HCT116 (cell line): ENCODE measurements at regions not wholly inside any gene's neighbourhood (a gene's known extent, or its start where the extent isn't known, plus 50 kb on each side); places are given as distances from the start of the nearest gene placed in this dataset.

Experiments used
- ATAC-seq: fragments of 200-7000 bp; cut with Tn5 transposase; 2 replicates; pipeline ENCODE4 v1.9.1; 2020; ENCODE audit warnings: mild to moderate bottlenecking, moderate library complexity
- BruUV-seq: library from RNA; stranded (reverse); fragments of 400-500 nt; replicated peaks from 2 replicates; lab custom pipeline; 2021; lab: Mats Ljungman, UMichigan
- CTCF ChIA-PET: fragments of 300-600 bp; sonication (Branson Sonifier 250); formaldehyde crosslinking; loops from one replicate; lab custom pipeline; 2021; ENCODE audit warnings: antibody characterized with exemption; lab: Charles Lee
- POLR2A ChIA-PET: fragments of 300-600, 350-600 bp; sonication (Branson Sonifier 250); formaldehyde crosslinking; loops from one replicate; lab custom pipeline; 2021; ENCODE audit warnings: antibody characterized with exemption; lab: Charles Lee
- RAD21 ChIA-PET, 2 experiments: fragments of 300-600 bp; sonication (Branson Sonifier 250); formaldehyde crosslinking; loops; one replicate each; lab custom pipeline; 2023; ENCODE audit warnings: low total read pairs in 2 of 2; ENCODE audit not compliant: uncharacterized antibody in 2 of 2, unreplicated experiment in 2 of 2, low non-redundant PET in 1 of 2; lab: Charles Lee
- DNase-seq: peaks from one replicate; pipeline ENCODE4 v3.0.0-alpha.2; 2010; ENCODE audit warnings: low read depth, low spot score
- H2AFZ ChIP-seq: fragments of 200-600 bp; shearing (Covaris generic), sonication (generic); 2 replicates; pipeline ENCODE4 v1.6.1; 2017; ENCODE audit warnings: low read depth, mixed run types, mixed read lengths, antibody characterized with exemption, low read length; ENCODE audit not compliant: poor library complexity, severe bottlenecking
- H3K27ac ChIP-seq: 2 replicates; pipeline ENCODE4 v1.5.1; 2012; ENCODE audit warnings: low read depth, low read length
- H3K27me3 ChIP-seq: fragments of 200-600 bp; sonication (generic); 2 replicates; pipeline ENCODE4 v1.6.1; 2016; ENCODE audit warnings: mixed run types, low read length, mixed read lengths; ENCODE audit not compliant: insufficient read depth
- H3K36me3 ChIP-seq, 2 experiments: fragments of 200-500 bp in 1 of 2; fragments of 200-600 bp in 1 of 2; sonication (Bioruptor generic) in 1 of 2; sonication (generic) in 1 of 2; 2 replicates each; pipeline versions ENCODE4 v1.5.1 to v1.6.1; 2014 to 2016; ENCODE audit warnings: low read length in 2 of 2, inconsistent platforms in 1 of 2, mixed read lengths in 1 of 2, mixed run types in 1 of 2; ENCODE audit not compliant: insufficient read depth in 2 of 2, control insufficient read depth in 1 of 2
- H3K4me1 ChIP-seq, 2 experiments: fragments of 200-600 bp in 1 of 2; sonication (generic) in 1 of 2; 2 replicates each; pipeline versions ENCODE4 v1.5.1 to v1.6.1; 2012 to 2017; ENCODE audit warnings: low read length in 2 of 2, inconsistent platforms in 1 of 2, mild to moderate bottlenecking in 1 of 2, mixed read lengths in 1 of 2, mixed run types in 1 of 2, moderate library complexity in 1 of 2; ENCODE audit not compliant: insufficient read depth in 2 of 2, control insufficient read depth in 1 of 2
- H3K4me2 ChIP-seq: fragments of 200-600 bp; sonication (generic); 2 replicates; pipeline ENCODE4 v1.6.1; 2017; ENCODE audit warnings: mixed run types, low read length, mixed read lengths
- H3K4me3 ChIP-seq, 2 experiments: fragments of 200-600 bp in 1 of 2; sonication (generic) in 1 of 2; replicated peaks in 1 of 2; 2 replicates each; pipeline ENCODE4 v1.5.1; 2011 to 2016; ENCODE audit warnings: low read length in 2 of 2, control low read depth in 1 of 2, low read depth in 1 of 2, mild to moderate bottlenecking in 1 of 2, mixed read lengths in 1 of 2, mixed run types in 1 of 2
- H3K79me2 ChIP-seq: fragments of 200-600 bp; sonication (generic); 2 replicates; pipeline ENCODE4 v1.6.1; 2017; ENCODE audit warnings: mild to moderate bottlenecking, mixed run types, low read length, moderate library complexity, mixed read lengths; ENCODE audit not compliant: insufficient read depth
- H3K9ac ChIP-seq: fragments of 200-600 bp; sonication (generic); 2 replicates; pipeline ENCODE4 v1.6.1; 2016; ENCODE audit warnings: low read length, mixed read lengths
- H3K9me2 ChIP-seq: fragments of 200-600 bp; sonication (generic), shearing (Covaris generic); 2 replicates; pipeline ENCODE4 v1.6.1; 2017; ENCODE audit warnings: mixed run types, mild to moderate bottlenecking, moderate library complexity; ENCODE audit not compliant: insufficient read depth
- H3K9me3 ChIP-seq, 2 experiments: fragments of 200-500 bp in 1 of 2; fragments of 200-600 bp in 1 of 2; sonication (Bioruptor generic) in 1 of 2; sonication (generic) in 1 of 2; 2 replicates each; pipeline ENCODE4 v1.6.1; 2014 to 2017; ENCODE audit warnings: low read length in 2 of 2, mixed read lengths in 2 of 2, inconsistent platforms in 1 of 2, low read depth in 1 of 2, mild to moderate bottlenecking in 1 of 2, mixed run types in 1 of 2, moderate library complexity in 1 of 2; ENCODE audit not compliant: control insufficient read depth in 1 of 2, insufficient read depth in 1 of 2
- H4K20me1 ChIP-seq: fragments of 200-600 bp; sonication (generic), shearing (Covaris generic); 2 replicates; pipeline ENCODE4 v1.6.1; 2017; ENCODE audit warnings: mixed run types, mild to moderate bottlenecking, moderate library complexity; ENCODE audit not compliant: insufficient read depth
- CEBPB ChIP-seq: IDR thresholded peaks from 2 replicates; pipeline ENCODE4 v1.6.1; 2012; ENCODE audit warnings: low read depth
- EGR1 ChIP-seq: IDR thresholded peaks from 2 replicates; pipeline ENCODE4 v1.6.1; 2012; ENCODE audit warnings: low read depth
- ELF1 ChIP-seq: IDR thresholded peaks from 2 replicates; pipeline ENCODE4 v1.6.1; 2012; ENCODE audit warnings: low read depth, borderline replicate concordance
- EZH2 ChIP-seq: fragments of 200-600 bp; sonication (generic); IDR thresholded peaks from 2 replicates; pipeline ENCODE4 v1.6.1; 2017; ENCODE audit warnings: antibody characterized with exemption, mixed run types
- EZH2phosphoT487 ChIP-seq: fragments of 200-600 bp; IDR thresholded peaks from 2 replicates; pipeline ENCODE4 v1.6.1; 2018; ENCODE audit warnings: antibody characterized with exemption, borderline replicate concordance
- FOSL1 ChIP-seq: IDR thresholded peaks from 2 replicates; pipeline ENCODE4 v1.6.1; 2012; ENCODE audit warnings: low read depth
- JUND ChIP-seq: IDR thresholded peaks from 2 replicates; pipeline ENCODE4 v1.6.1; 2012
- POLR2A ChIP-seq: IDR thresholded peaks from 2 replicates; pipeline ENCODE4 v1.7.0; 2011; ENCODE audit warnings: borderline replicate concordance; ENCODE audit not compliant: insufficient read depth, insufficient read length; ENCODE audit errors: extremely low read depth
- RAD21 ChIP-seq: IDR thresholded peaks from 2 replicates; pipeline ENCODE4 v1.6.1; 2012; ENCODE audit warnings: low read depth, mild to moderate bottlenecking
- SRF ChIP-seq: IDR thresholded peaks from 2 replicates; pipeline ENCODE4 v1.6.1; 2012; ENCODE audit warnings: low read depth
- YY1 ChIP-seq: IDR thresholded peaks from 2 replicates; pipeline ENCODE4 v1.6.1; 2011; ENCODE audit warnings: low read length, low read depth, moderate library complexity, mild to moderate bottlenecking; ENCODE audit not compliant: insufficient replicate concordance; ENCODE audit errors: extremely low read depth
- ZFX ChIP-seq: fragments of 450-650 bp; IDR thresholded peaks from 2 replicates; pipeline ENCODE4 v1.6.1; 2017
- intact Hi-C: fragments of 100-400 bp; cut with micrococcal nuclease; formaldehyde crosslinking; loops from 2 replicates; pipeline ENCODE4 v1.10.0; 2022
- TF ChIP-seq, protein P1 (sequence below): IDR thresholded peaks from 2 replicates; pipeline ENCODE4 v1.6.1; 2012
- TF ChIP-seq, protein P2 (sequence below): IDR thresholded peaks from 2 replicates; pipeline ENCODE4 v1.6.1; 2011; ENCODE audit warnings: mild to moderate bottlenecking, low read length, moderate library complexity; ENCODE audit not compliant: insufficient replicate concordance; ENCODE audit errors: extremely low read depth
- TF ChIP-seq, protein P3 (sequence below): IDR thresholded peaks from 2 replicates; pipeline ENCODE4 v1.6.1; 2012; ENCODE audit warnings: low read depth
- TF ChIP-seq, protein P4 (sequence below): IDR thresholded peaks from 2 replicates; pipeline ENCODE4 v1.6.1; 2012

DNA sequence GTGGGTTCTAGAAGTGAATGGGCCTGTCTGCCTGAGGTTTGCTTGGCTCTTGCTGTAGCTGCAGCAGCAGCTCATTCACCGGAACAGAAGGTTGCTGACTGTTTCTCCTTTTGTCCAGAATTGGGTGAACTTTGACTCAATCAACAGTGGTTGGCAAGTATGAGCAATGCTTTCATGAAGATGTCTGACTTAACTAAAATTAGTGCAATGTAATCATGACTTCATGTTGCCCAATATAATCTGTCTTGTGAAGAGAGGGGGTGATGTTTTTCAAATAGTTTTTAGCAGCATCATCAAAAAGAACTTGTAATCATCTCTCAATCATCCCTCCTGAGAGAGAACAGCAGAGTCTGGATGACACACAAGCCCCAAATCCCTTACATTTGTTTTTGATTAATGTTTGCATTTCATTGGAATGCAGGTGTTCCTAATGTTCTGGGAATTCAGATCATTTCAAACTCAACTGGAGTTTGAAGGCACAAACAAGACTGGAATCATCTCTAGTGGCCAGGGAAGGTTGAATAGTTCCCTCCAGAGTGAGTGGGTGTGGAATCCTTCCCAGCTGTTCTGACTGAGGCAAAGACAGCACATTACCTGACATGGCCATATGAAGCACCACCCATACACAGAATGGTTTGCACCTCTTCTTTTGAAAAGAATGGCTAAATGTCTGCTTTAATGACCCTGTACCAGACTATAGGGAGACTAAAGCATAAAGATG lies 82.9 kb downstream of the HLX start:
- ChIA-PET RAD21 (no interaction called here), CTCF (no interaction called here), POLR2A (no interaction called here)
- Histone ChIP-seq H3K36me3 (no peaks in the 10 kb centered on the region), H2AFZ (no peak overlapping the region), H3K4me1 (no peaks in the 10 kb centered on the region), H4K20me1 (no peaks in the 10 kb centered on the region), H3K4me2 (no peak overlapping the region), H3K79me2 (no peaks in the 10 kb centered on the region), H3K4me3 (no peak overlapping the region), H3K9ac (no peak overlapping the region), H3K27ac (no peak overlapping the region), H3K9me3 (no peaks in the 10 kb centered on the region), H3K9me2 (no peaks in the 10 kb centered on the region), H3K27me3 (no peaks in the 10 kb centered on the region)
- no peak for ATAC-seq
- no peak for DNase-seq
- no TSS peak for BruUV-seq
- intact Hi-C loops, result no loop called here
- no peak for TF ChIP-seq SRF
- TF ChIP-seq, protein P1, sequence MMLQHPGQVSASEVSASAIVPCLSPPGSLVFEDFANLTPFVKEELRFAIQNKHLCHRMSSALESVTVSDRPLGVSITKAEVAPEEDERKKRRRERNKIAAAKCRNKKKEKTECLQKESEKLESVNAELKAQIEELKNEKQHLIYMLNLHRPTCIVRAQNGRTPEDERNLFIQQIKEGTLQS, result no peak
- no peak for TF ChIP-seq RAD21
- TF ChIP-seq JUND, result no peak
- TF ChIP-seq, protein P2, sequence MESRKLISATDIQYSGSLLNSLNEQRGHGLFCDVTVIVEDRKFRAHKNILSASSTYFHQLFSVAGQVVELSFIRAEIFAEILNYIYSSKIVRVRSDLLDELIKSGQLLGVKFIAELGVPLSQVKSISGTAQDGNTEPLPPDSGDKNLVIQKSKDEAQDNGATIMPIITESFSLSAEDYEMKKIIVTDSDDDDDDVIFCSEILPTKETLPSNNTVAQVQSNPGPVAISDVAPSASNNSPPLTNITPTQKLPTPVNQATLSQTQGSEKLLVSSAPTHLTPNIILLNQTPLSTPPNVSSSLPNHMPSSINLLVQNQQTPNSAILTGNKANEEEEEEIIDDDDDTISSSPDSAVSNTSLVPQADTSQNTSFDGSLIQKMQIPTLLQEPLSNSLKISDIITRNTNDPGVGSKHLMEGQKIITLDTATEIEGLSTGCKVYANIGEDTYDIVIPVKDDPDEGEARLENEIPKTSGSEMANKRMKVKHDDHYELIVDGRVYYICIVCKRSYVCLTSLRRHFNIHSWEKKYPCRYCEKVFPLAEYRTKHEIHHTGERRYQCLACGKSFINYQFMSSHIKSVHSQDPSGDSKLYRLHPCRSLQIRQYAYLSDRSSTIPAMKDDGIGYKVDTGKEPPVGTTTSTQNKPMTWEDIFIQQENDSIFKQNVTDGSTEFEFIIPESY, result no peak
- no peak for TF ChIP-seq ZFX
- no peak for TF ChIP-seq FOSL1
- TF ChIP-seq EZH2, result no peak
- TF ChIP-seq CEBPB, result no peak
- no peak for TF ChIP-seq ELF1
- no peak for TF ChIP-seq POLR2A
- TF ChIP-seq, protein P3, sequence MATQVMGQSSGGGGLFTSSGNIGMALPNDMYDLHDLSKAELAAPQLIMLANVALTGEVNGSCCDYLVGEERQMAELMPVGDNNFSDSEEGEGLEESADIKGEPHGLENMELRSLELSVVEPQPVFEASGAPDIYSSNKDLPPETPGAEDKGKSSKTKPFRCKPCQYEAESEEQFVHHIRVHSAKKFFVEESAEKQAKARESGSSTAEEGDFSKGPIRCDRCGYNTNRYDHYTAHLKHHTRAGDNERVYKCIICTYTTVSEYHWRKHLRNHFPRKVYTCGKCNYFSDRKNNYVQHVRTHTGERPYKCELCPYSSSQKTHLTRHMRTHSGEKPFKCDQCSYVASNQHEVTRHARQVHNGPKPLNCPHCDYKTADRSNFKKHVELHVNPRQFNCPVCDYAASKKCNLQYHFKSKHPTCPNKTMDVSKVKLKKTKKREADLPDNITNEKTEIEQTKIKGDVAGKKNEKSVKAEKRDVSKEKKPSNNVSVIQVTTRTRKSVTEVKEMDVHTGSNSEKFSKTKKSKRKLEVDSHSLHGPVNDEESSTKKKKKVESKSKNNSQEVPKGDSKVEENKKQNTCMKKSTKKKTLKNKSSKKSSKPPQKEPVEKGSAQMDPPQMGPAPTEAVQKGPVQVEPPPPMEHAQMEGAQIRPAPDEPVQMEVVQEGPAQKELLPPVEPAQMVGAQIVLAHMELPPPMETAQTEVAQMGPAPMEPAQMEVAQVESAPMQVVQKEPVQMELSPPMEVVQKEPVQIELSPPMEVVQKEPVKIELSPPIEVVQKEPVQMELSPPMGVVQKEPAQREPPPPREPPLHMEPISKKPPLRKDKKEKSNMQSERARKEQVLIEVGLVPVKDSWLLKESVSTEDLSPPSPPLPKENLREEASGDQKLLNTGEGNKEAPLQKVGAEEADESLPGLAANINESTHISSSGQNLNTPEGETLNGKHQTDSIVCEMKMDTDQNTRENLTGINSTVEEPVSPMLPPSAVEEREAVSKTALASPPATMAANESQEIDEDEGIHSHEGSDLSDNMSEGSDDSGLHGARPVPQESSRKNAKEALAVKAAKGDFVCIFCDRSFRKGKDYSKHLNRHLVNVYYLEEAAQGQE, result no peak
- no peak for TF ChIP-seq YY1
- no peak for TF ChIP-seq EGR1
- TF ChIP-seq, protein P4, sequence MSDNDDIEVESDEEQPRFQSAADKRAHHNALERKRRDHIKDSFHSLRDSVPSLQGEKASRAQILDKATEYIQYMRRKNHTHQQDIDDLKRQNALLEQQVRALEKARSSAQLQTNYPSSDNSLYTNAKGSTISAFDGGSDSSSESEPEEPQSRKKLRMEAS, result no peak
- no peak for TF ChIP-seq EZH2phosphoT487
